HepG2 (cell line): ENCODE measurements at regions not wholly inside any gene's neighbourhood (a gene's known extent, or its start where the extent isn't known, plus 50 kb on each side); places are given as distances from the start of the nearest gene placed in this dataset.

Source experiments
- AHDC1 ChIP-seq: sonication (generic); formaldehyde crosslinking; IDR thresholded peaks from 2 replicates; pipeline ENCODE4 v1.5.1; 2020; ENCODE audit warnings: mild to moderate bottlenecking, missing genetic modification reagents, borderline replicate concordance
- CEBPZ ChIP-seq: IDR thresholded peaks from 2 replicates; pipeline ENCODE4 v1.6.1; 2012; ENCODE audit warnings: low read length, improper control_type of control experiment
- CSRNP1 ChIP-seq: sonication (generic); formaldehyde crosslinking; IDR thresholded peaks from 2 replicates; pipeline ENCODE4 v1.8.1; 2023; ENCODE audit warnings: mild to moderate bottlenecking, missing genetic modification reagents
- MIER2 ChIP-seq: IDR thresholded peaks from 2 replicates; pipeline ENCODE4 v1.6.1; 2016; ENCODE audit warnings: missing biosample characterization, missing genetic modification reagents
- NBN ChIP-seq: fragments of 450-650 bp; conservative IDR thresholded peaks from 2 replicates; pipeline ENCODE4 v1.6.1; 2017
- NR2F2 ChIP-seq: IDR thresholded peaks from 2 replicates; pipeline ENCODE4 v1.6.1; 2012; ENCODE audit warnings: low read depth, inconsistent platforms, borderline replicate concordance
- PATZ1 ChIP-seq: sonication (generic); formaldehyde crosslinking; IDR thresholded peaks from 2 replicates; pipeline ENCODE4 v1.4.0; 2020; ENCODE audit warnings: missing genetic modification reagents
- REL ChIP-seq: sonication (generic); formaldehyde crosslinking; conservative IDR thresholded peaks from 2 replicates; pipeline ENCODE4 v1.8.0; 2022; ENCODE audit warnings: mild to moderate bottlenecking, missing genetic modification reagents, moderate library complexity
- TRIM24 ChIP-seq: sonication (generic); formaldehyde crosslinking; IDR thresholded peaks from 2 replicates; pipeline ENCODE4 v1.8.0; 2022; ENCODE audit warnings: mild to moderate bottlenecking, missing genetic modification reagents
- ZC3H4 ChIP-seq: sonication (generic); formaldehyde crosslinking; IDR thresholded peaks from 2 replicates; pipeline ENCODE4 v1.4.0; 2020; ENCODE audit warnings: missing genetic modification reagents, borderline replicate concordance
- ZKSCAN5 ChIP-seq: sonication (generic); formaldehyde crosslinking; IDR thresholded peaks from 2 replicates; pipeline ENCODE4 v1.5.1; 2020; ENCODE audit warnings: mild to moderate bottlenecking, missing genetic modification reagents
- ZNF101 ChIP-seq: sonication (generic); formaldehyde crosslinking; IDR thresholded peaks from 2 replicates; pipeline ENCODE4 v1.4.0; 2020; ENCODE audit warnings: mild to moderate bottlenecking, low read depth, missing genetic modification reagents, borderline replicate concordance
- ZNF230 ChIP-seq: sonication (generic); formaldehyde crosslinking; IDR thresholded peaks from 2 replicates; pipeline ENCODE4 v1.4.0; 2020; ENCODE audit warnings: mild to moderate bottlenecking, missing genetic modification reagents
- ZNF451 ChIP-seq: sonication (generic); formaldehyde crosslinking; IDR thresholded peaks from 2 replicates; pipeline ENCODE4 v1.5.0; 2020; ENCODE audit warnings: mild to moderate bottlenecking, missing genetic modification reagents
- ZNF780A ChIP-seq: sonication (generic); formaldehyde crosslinking; IDR thresholded peaks from 2 replicates; pipeline ENCODE4 v1.8.0; 2022; ENCODE audit warnings: mild to moderate bottlenecking, missing genetic modification reagents, moderate library complexity
- ZSCAN31 ChIP-seq: sonication (generic); formaldehyde crosslinking; IDR thresholded peaks from 2 replicates; pipeline ENCODE4 v1.5.0; 2020; ENCODE audit warnings: low read depth, mild to moderate bottlenecking, missing genetic modification reagents

- TF ChIP-seq AHDC1 (CRISPR knock-in tag) (peak; percentile 65; the same call in 1 of the 2 replicates), CSRNP1 (CRISPR knock-in tag) (no peak), ZNF780A (no peak), REL (CRISPR knock-in tag) (no peak), ZNF101 (CRISPR knock-in tag) (no peak), ZSCAN31 (CRISPR knock-in tag) (no peak), MIER2 (CRISPR knock-in tag) (no peak), ZC3H4 (CRISPR knock-in tag) (no peak), ZNF230 (CRISPR knock-in tag) (no peak), ZKSCAN5 (CRISPR knock-in tag) (no peak), TRIM24 (CRISPR knock-in tag) (peak; percentile 57; the same call in 1 of the 2 replicates), NR2F2 (peak; percentile 95), CEBPZ (no peak), NBN (no peak), PATZ1 (CRISPR knock-in tag) (0 out of 2 replicates have a peak, but pooled peaks have one; percentile 35), ZNF451 (CRISPR knock-in tag) (no peak)
These were observed 197.4 kb upstream of the TBL1X start (continued) for GRCh38 chrX:9267415-9267814.
